ENCODE measurements at regions not wholly inside any gene's neighbourhood (a gene's known extent, or its start where the extent isn't known, plus 50 kb on each side); places are given as distances from the start of the nearest gene placed in this dataset.

DNA sequence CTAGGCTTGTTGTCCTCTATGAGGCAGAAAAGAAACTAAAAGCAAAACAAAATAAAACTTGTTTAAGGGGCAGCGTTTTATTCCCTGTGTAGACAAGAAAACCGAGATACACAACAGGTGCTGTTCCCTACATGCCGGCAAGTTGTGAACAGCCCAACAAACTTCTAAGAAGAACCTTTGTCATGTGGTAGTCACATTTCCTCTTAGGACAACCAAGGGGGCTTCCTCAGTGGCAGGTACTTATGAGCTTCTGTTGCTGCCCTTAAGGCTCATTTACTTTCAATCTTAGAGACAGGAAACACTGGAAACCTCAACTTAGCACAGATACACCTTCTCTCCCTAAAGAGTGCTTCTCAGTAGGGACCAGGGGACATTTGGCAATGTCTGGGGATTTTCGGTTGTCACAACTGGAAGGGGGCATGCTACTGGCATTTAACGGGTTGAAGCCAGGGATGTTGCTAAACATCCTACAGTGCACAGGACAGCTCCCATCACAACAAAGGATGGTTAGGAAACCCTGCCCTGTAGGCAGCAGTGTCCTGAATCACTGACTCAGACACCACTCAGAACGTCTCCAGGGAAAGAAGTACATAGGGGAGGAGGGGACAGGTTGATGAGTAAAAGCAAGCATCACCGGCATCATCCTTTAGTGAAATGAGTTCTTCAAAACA is 111.0 kb downstream of the ASB9 start:
- no peak for TF ChIP-seq CTCF (IDR thresholded peaks at IDR 0.05)
- no peak for TF ChIP-seq POLR2A (IDR thresholded peaks at IDR 0.05)

All from body of pancreas (tissue), 4 donors.